K562 (cell line): ENCODE measurements at regions not wholly inside any gene's neighbourhood (a gene's known extent, or its start where the extent isn't known, plus 50 kb on each side); places are given as distances from the start of the nearest gene placed in this dataset.

Source experiments
- ATAC-seq: fragments of 200-7000 bp; cut with Tn5 transposase; 3 replicates; pipeline ENCODE4 v1.9.1; 2020; ENCODE audit warnings: moderate library complexity
- BruUV-seq: library from RNA; stranded (reverse); fragments of 400-500 nt; replicated peaks from 2 replicates; lab custom pipeline; 2021; lab: Mats Ljungman, UMichigan
- CTCF ChIA-PET: fragments of 300-600 bp; formaldehyde crosslinking; extraction: SDS; loops from one replicate; lab custom pipeline; 2021; ENCODE audit warnings: low intra/inter-chr PET ratio; lab: Yijun Ruan, JAX
- POLR2A ChIA-PET: fragments of 300-600, 350-650 bp; sonication (Branson Sonifier 250); formaldehyde crosslinking; extraction: SDS; loops from one replicate; lab custom pipeline; 2021; ENCODE audit warnings: antibody characterized with exemption, inconsistent platforms; lab: Yijun Ruan, JAX
- DNase-seq, 4 experiments: peaks; one replicate each; pipeline versions ENCODE4 v3.0.0 to v3.0.0-alpha.2; 2011 to 2018; ENCODE audit warnings: low spot score in 3 of 4, mixed read lengths in 3 of 4; ENCODE audit errors: extremely low read depth in 1 of 4
- FAIRE-seq: peaks from 2 replicates; lab custom pipeline; 2011; peaks lifted over from hg19 to GRCh38; lab: Jason Lieb, UNC
- H2AFZ ChIP-seq: 2 replicates; pipeline ENCODE4 v1.6.0; 2011; ENCODE audit warnings: low read depth, low read length, control low read depth, inconsistent platforms
- H3K27ac ChIP-seq: fragments of 200-600 bp; 3 replicates; pipeline ENCODE4 v1.8.0; 2011; ENCODE audit warnings: low read depth, mild to moderate bottlenecking, control low read depth, inconsistent platforms, low read length, moderate library complexity, mixed read lengths; ENCODE audit errors: extremely low read depth
- H3K27me3 ChIP-seq, 2 experiments: fragments of 300-600 bp in 1 of 2; 2 replicates in 1 of 2; 3 replicates in 1 of 2; pipeline versions ENCODE4 v1.6.0 to v1.8.0; 2011; ENCODE audit warnings: inconsistent platforms in 2 of 2, low read length in 2 of 2, mild to moderate bottlenecking in 1 of 2, mixed read lengths in 1 of 2, moderate library complexity in 1 of 2; ENCODE audit not compliant: control insufficient read depth in 2 of 2, insufficient read depth in 2 of 2
- H3K36me3 ChIP-seq: fragments of 300-600 bp; 3 replicates; pipeline ENCODE4 v1.8.0; 2011; ENCODE audit warnings: mild to moderate bottlenecking, low read length, inconsistent platforms; ENCODE audit not compliant: control insufficient read depth, insufficient read depth
- H3K4me1 ChIP-seq, 2 experiments: fragments of 200-600 bp in 1 of 2; replicated peaks in 1 of 2; 2 replicates in 1 of 2; 3 replicates in 1 of 2; pipeline versions ENCODE4 v1.5.1 to v1.8.0; 2011; ENCODE audit warnings: inconsistent platforms in 2 of 2, low read length in 2 of 2, mild to moderate bottlenecking in 1 of 2, mixed read lengths in 1 of 2, moderate library complexity in 1 of 2; ENCODE audit not compliant: control insufficient read depth in 2 of 2, insufficient read depth in 2 of 2
- H3K4me2 ChIP-seq: 2 replicates; pipeline ENCODE4 v1.6.1; 2011; ENCODE audit warnings: low read length, control low read depth, inconsistent platforms, mixed read lengths; ENCODE audit not compliant: insufficient read depth
- H3K4me3 ChIP-seq: fragments of 200-600 bp; sonication (generic), shearing (Covaris generic); 2 replicates; pipeline ENCODE4 v1.5.1; 2016; ENCODE audit warnings: control low read depth, inconsistent platforms
- H3K79me2 ChIP-seq: fragments of 200-600 bp; 3 replicates; pipeline ENCODE4 v1.8.0; 2011; ENCODE audit warnings: low read length, inconsistent platforms; ENCODE audit not compliant: control insufficient read depth, insufficient read depth
- H3K9ac ChIP-seq, 2 experiments: 2 replicates each; pipeline versions ENCODE4 v1.6.0 to v1.6.1; 2011; ENCODE audit warnings: low read depth in 2 of 2, low read length in 2 of 2, control low read depth in 1 of 2, inconsistent platforms in 1 of 2, mild to moderate bottlenecking in 1 of 2, mixed read lengths in 1 of 2; ENCODE audit not compliant: insufficient read depth in 1 of 2
- H3K9me1 ChIP-seq: one replicate; pipeline ENCODE4 v1.6.0; 2011; ENCODE audit warnings: inconsistent platforms, mild to moderate bottlenecking, low read length, moderate library complexity; ENCODE audit not compliant: control insufficient read depth, insufficient read depth
- H3K9me3 ChIP-seq: replicated peaks from 2 replicates; pipeline ENCODE4 v1.5.1; 2011; ENCODE audit warnings: low read depth, low read length, inconsistent platforms; ENCODE audit not compliant: control insufficient read depth, insufficient read depth
- H4K20me1 ChIP-seq: replicated peaks from 2 replicates; pipeline ENCODE4 v1.6.1; 2011; ENCODE audit warnings: low read length, inconsistent platforms, mixed read lengths; ENCODE audit not compliant: control insufficient read depth, insufficient read depth
- ARID2 ChIP-seq: fragments of 450-650 bp; IDR thresholded peaks from 2 replicates; pipeline ENCODE4 v1.6.1; 2017; ENCODE audit warnings: antibody characterized with exemption, mild to moderate bottlenecking
- CHD1 ChIP-seq: fragments of 200-600 bp; sonication (generic); IDR thresholded peaks from one replicate; pipeline ENCODE4 v1.6.1; 2012; ENCODE audit warnings: mild to moderate bottlenecking, moderate library complexity, low read length, inconsistent platforms
- CREB1 ChIP-seq, 2 experiments: sonication (generic) in 1 of 2; formaldehyde crosslinking in 1 of 2; IDR thresholded peaks; 2 replicates each; pipeline versions ENCODE4 v1.6.1 to v1.8.0; 2012 to 2022; ENCODE audit warnings: inconsistent platforms in 1 of 2, mild to moderate bottlenecking in 1 of 2, missing genetic modification reagents in 1 of 2, moderate library complexity in 1 of 2
- CSDE1 ChIP-seq, 2 experiments: fragments of 450-650 bp; IDR thresholded peaks; 2 replicates each; pipeline ENCODE4 v1.6.1; 2016; ENCODE audit warnings: mild to moderate bottlenecking in 1 of 2
- DIDO1 ChIP-seq: fragments of 450-650 bp; IDR thresholded peaks from 2 replicates; pipeline ENCODE4 v1.6.1; 2016; ENCODE audit warnings: low read depth, missing biosample characterization, missing genetic modification characterization
- GATAD2B ChIP-seq: fragments of 450-650 bp; IDR thresholded peaks from 2 replicates; pipeline ENCODE4 v1.6.1; 2017; ENCODE audit warnings: mild to moderate bottlenecking, borderline replicate concordance
- HDGF ChIP-seq: fragments of 450-650 bp; IDR thresholded peaks from 2 replicates; pipeline ENCODE4 v1.6.1; 2016
- IRF2 ChIP-seq: sonication (generic); formaldehyde crosslinking; IDR thresholded peaks from 2 replicates; pipeline ENCODE4 v1.8.1; 2022; ENCODE audit warnings: mild to moderate bottlenecking, missing genetic modification reagents
- MTA3 ChIP-seq: fragments of 450-650 bp; formaldehyde crosslinking; IDR thresholded peaks from 2 replicates; pipeline ENCODE4 v1.6.1; 2017; ENCODE audit warnings: mild to moderate bottlenecking, borderline replicate concordance
- OTX1 ChIP-seq: fragments of 450-650 bp; formaldehyde crosslinking; IDR thresholded peaks from 2 replicates; pipeline ENCODE4 v1.4.0; 2022; ENCODE audit warnings: mild to moderate bottlenecking
- SMARCA4 ChIP-seq: fragments of 450-650 bp; IDR thresholded peaks from 2 replicates; pipeline ENCODE4 v1.6.1; 2016
- U2AF2 ChIP-seq: fragments of 200-400 bp; formaldehyde crosslinking; optimal IDR thresholded peaks from 2 replicates; pipeline ENCODE3; 2017; ENCODE audit warnings: low read depth, mild to moderate bottlenecking, low read length
- ZNF134 ChIP-seq: fragments of 250-450 bp; sonication (Bioruptor Pico); conservative IDR thresholded peaks from 2 replicates; pipeline ENCODE4 v1.4.0; 2020
- ZNF274 ChIP-seq: IDR thresholded peaks from 2 replicates; pipeline ENCODE4 v1.6.1; 2011; ENCODE audit warnings: low read depth, mild to moderate bottlenecking, low read length, moderate library complexity, borderline replicate concordance
- ZNF584 ChIP-seq: fragments of 200-800 bp; sonication (Bioruptor generic); IDR thresholded peaks from 2 replicates; pipeline ENCODE4 v1.6.1; 2016; ENCODE audit warnings: low read depth, mild to moderate bottlenecking, missing genetic modification characterization, missing compliant biosample characterization
- WGBS: fragments of 100-300 bp; shearing (Covaris generic); methylation state at CpG from one replicate; pipeline ENCODE4 v1.1.6; 2016; ENCODE audit warnings: low coverage, mixed read lengths; ENCODE audit not compliant: insufficient coverage; ENCODE audit errors: missing lambda C conversion rate; 5-methylcytosine and 5-hydroxymethylcytosine counted together
- in situ Hi-C: fragments of 300-500 bp; cut with MboI; formaldehyde crosslinking; loops from 4 replicates; pipeline ENCODE4 v1.15.0; 2018; ENCODE audit warnings: inconsistent platforms, mixed read lengths
- intact Hi-C: fragments of 100-400 bp; cut with micrococcal nuclease; formaldehyde crosslinking; loops from 2 replicates; pipeline ENCODE4 v1.14.2; 2022
- TF ChIP-seq, protein P1 (sequence below): fragments of 450-650 bp; IDR thresholded peaks from one replicate; pipeline ENCODE4 v1.6.1; 2018; ENCODE audit warnings: mild to moderate bottlenecking, moderate library complexity; ENCODE audit not compliant: partially characterized antibody
- TF ChIP-seq, protein P2 (sequence below): sonication (generic); formaldehyde crosslinking; IDR thresholded peaks from 2 replicates; pipeline ENCODE4 v1.8.0; 2022; ENCODE audit warnings: mild to moderate bottlenecking, low read depth, missing genetic modification reagents
- TF ChIP-seq, protein P3 (sequence below): sonication (generic); formaldehyde crosslinking; IDR thresholded peaks from 2 replicates; pipeline ENCODE4 v1.8.0; 2022; ENCODE audit warnings: missing genetic modification reagents, mild to moderate bottlenecking, borderline replicate concordance
- TF ChIP-seq, protein P4 (sequence below): fragments of 250-450 bp; sonication (Bioruptor Pico); IDR thresholded peaks from 2 replicates; pipeline ENCODE4 v1.5.0; 2020; ENCODE audit warnings: mild to moderate bottlenecking

DNA sequence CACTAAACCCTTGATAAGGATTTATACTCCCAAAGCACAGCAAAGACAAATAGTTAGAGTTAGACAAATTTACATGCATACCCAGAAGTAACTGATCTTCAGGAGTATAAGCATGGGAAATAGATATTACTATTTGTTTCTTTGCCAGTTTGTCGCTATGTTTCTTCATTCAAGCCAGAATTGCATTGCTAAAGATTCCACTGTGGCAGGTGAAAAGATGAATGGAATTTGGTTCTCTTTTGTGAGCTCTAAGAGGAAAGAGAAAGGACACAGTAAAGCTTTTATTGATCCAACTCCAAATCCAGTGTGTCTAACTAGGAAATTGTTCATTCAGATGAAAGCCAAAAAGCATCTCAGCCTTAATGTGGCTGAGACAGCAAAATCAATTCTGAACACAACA is 292.3 kb upstream of the SPRY2 start (continued):
- TF ChIP-seq CSDE1 (IDR thresholded peaks at IDR 0.05), result no peak
- TF ChIP-seq ZNF134 (CRISPR knock-in tag), result no peak
- TF ChIP-seq ZNF584, result no peak
- TF ChIP-seq, protein P1, sequence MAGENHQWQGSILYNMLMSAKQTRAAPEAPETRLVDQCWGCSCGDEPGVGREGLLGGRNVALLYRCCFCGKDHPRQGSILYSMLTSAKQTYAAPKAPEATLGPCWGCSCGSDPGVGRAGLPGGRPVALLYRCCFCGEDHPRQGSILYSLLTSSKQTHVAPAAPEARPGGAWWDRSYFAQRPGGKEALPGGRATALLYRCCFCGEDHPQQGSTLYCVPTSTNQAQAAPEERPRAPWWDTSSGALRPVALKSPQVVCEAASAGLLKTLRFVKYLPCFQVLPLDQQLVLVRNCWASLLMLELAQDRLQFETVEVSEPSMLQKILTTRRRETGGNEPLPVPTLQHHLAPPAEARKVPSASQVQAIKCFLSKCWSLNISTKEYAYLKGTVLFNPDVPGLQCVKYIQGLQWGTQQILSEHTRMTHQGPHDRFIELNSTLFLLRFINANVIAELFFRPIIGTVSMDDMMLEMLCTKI, result no peak
- no peak for TF ChIP-seq OTX1
- TF ChIP-seq HDGF, result no peak
- no peak for TF ChIP-seq MTA3
- TF ChIP-seq DIDO1 (tag), result no peak

DNA sequence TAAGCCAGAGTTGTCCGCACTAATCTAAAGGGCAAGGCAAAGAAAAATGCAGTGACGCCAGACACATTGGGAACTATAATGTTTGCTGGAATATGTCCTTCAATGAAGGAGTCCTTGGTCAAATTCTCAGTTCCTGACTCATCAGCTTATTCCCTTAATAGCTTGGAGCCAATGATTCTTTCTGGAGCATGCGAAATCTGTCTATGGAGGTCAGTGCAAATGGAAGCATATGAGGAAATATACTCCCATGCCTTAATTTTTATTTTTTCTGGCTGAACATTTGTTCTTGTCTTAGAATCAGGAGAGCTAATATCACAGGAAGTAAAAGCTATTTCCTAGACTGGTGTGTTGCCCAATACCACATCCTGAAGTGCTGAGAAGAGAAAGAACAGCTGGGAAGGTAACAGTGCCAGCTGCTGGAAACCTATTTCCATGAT is 289.8 kb upstream of the SPRY2 start:
- no TSS peak for BruUV-seq
- in situ Hi-C loops, result no loop called here
- POLR2A ChIA-PET, result interaction anchor here (1.0 kb wide), 1 partner anchor 20 kb away, joined by 3 read pairs; no protein-coding TSS in a partner anchor
- no peak for TF ChIP-seq SMARCA4
- TF ChIP-seq, protein P2, sequence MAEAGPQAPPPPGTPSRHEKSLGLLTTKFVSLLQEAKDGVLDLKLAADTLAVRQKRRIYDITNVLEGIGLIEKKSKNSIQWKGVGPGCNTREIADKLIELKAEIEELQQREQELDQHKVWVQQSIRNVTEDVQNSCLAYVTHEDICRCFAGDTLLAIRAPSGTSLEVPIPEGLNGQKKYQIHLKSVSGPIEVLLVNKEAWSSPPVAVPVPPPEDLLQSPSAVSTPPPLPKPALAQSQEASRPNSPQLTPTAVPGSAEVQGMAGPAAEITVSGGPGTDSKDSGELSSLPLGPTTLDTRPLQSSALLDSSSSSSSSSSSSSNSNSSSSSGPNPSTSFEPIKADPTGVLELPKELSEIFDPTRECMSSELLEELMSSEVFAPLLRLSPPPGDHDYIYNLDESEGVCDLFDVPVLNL (CRISPR knock-in tag), result no peak
- no peak for TF ChIP-seq ARID2
- no peak for TF ChIP-seq U2AF2
- no peak for TF ChIP-seq IRF2 (CRISPR knock-in tag)
- TF ChIP-seq CHD1, result no peak
- TF ChIP-seq CREB1 (IDR thresholded peaks at IDR 0.05), result no peak
- no peak for TF ChIP-seq CREB1 (CRISPR knock-in tag; IDR thresholded peaks at IDR 0.05)
- TF ChIP-seq GATAD2B, result no peak
- no peak for TF ChIP-seq ZNF274
- TF ChIP-seq, protein P3, sequence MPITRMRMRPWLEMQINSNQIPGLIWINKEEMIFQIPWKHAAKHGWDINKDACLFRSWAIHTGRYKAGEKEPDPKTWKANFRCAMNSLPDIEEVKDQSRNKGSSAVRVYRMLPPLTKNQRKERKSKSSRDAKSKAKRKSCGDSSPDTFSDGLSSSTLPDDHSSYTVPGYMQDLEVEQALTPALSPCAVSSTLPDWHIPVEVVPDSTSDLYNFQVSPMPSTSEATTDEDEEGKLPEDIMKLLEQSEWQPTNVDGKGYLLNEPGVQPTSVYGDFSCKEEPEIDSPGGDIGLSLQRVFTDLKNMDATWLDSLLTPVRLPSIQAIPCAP (CRISPR knock-in tag), result no peak
- TF ChIP-seq, protein P4, sequence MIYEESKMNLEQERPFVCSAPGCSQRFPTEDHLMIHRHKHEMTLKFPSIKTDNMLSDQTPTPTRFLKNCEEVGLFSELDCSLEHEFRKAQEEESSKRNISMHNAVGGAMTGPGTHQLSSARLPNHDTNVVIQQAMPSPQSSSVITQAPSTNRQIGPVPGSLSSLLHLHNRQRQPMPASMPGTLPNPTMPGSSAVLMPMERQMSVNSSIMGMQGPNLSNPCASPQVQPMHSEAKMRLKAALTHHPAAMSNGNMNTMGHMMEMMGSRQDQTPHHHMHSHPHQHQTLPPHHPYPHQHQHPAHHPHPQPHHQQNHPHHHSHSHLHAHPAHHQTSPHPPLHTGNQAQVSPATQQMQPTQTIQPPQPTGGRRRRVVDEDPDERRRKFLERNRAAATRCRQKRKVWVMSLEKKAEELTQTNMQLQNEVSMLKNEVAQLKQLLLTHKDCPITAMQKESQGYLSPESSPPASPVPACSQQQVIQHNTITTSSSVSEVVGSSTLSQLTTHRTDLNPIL (CRISPR knock-in tag), result no peak

More for the DNA sequence above, 289.8 kb upstream of the SPRY2 start:
- intact Hi-C loops, result no loop called here
- no peaks in the 10 kb centered on the region for H3K4me1 ChIP-seq
- 1% methylated on average over 3 of the region's 3 CpGs for WGBS
- H3K36me3 ChIP-seq, result no peaks in the 10 kb centered on the region
- no peak for FAIRE-seq
- no peaks in the 10 kb centered on the region for H3K9me1 ChIP-seq
- H4K20me1 ChIP-seq, result no peaks in the 10 kb centered on the region
- no peak overlapping the region for H3K27ac ChIP-seq
- no peaks in the 10 kb centered on the region for H3K9me3 ChIP-seq
- no peak overlapping the region for H2AFZ ChIP-seq
- no peak overlapping the region for H3K4me3 ChIP-seq
- CTCF ChIA-PET, result no interaction called here
- no peaks in the 10 kb centered on the region for H3K27me3 ChIP-seq
- no peak for ATAC-seq
- DNase-seq, result no peak
- no peak overlapping the region for H3K4me2 ChIP-seq
- H3K79me2 ChIP-seq, result no peaks in the 10 kb centered on the region
- no peak overlapping the region for H3K9ac ChIP-seq
